Smooth muscle cell (in vitro differentiated cells): ENCODE measurements at regions not wholly inside any gene's neighbourhood (a gene's known extent, or its start where the extent isn't known, plus 50 kb on each side); places are given as distances from the start of the nearest gene placed in this dataset.

Source experiments
- DNase-seq: peaks from one replicate; lab custom pipeline; 2025; ENCODE audit not compliant: unreplicated experiment; lab: John Stamatoyannopoulos, UW
- H2AFZ ChIP-seq: fragments of 200-600 bp; sonication (generic); 2 replicates; pipeline ENCODE4 v1.6.0; 2016; ENCODE audit warnings: antibody characterized with exemption, low read depth, mild to moderate bottlenecking
- H3F3A ChIP-seq: fragments of 200-600 bp; sonication (generic); 2 replicates; pipeline ENCODE4 v1.6.0; 2017; ENCODE audit warnings: antibody characterized with exemption, low read depth
- H3K27ac ChIP-seq: fragments of 200-600 bp; sonication (generic); 2 replicates; pipeline ENCODE4 v1.5.1; 2016; ENCODE audit warnings: low read depth, mild to moderate bottlenecking
- H3K27me3 ChIP-seq: fragments of 200-600 bp; sonication (generic); 2 replicates; pipeline ENCODE4 v1.6.1; 2016; ENCODE audit warnings: low read depth, mild to moderate bottlenecking
- H3K36me3 ChIP-seq: fragments of 200-600 bp; sonication (generic); 2 replicates; pipeline ENCODE4 v1.5.1; 2016; ENCODE audit warnings: low read depth
- H3K4me1 ChIP-seq: fragments of 200-600 bp; sonication (generic); 2 replicates; pipeline ENCODE4 v1.5.1; 2016; ENCODE audit warnings: low read depth
- H3K4me2 ChIP-seq: fragments of 200-600 bp; sonication (generic); 2 replicates; pipeline ENCODE4 v1.6.0; 2016; ENCODE audit warnings: mild to moderate bottlenecking
- H3K4me3 ChIP-seq: fragments of 200-600 bp; sonication (generic); 2 replicates; pipeline ENCODE4 v1.5.1; 2016; ENCODE audit warnings: mild to moderate bottlenecking
- H3K79me2 ChIP-seq: fragments of 200-600 bp; sonication (generic); 2 replicates; pipeline ENCODE4 v1.6.0; 2016; ENCODE audit warnings: low read depth, mild to moderate bottlenecking
- H3K9ac ChIP-seq: fragments of 200-600 bp; sonication (generic); 2 replicates; pipeline ENCODE4 v1.6.0; 2016; ENCODE audit warnings: low read depth
- H3K9me3 ChIP-seq: fragments of 200-600 bp; sonication (generic); replicated peaks from 2 replicates; pipeline ENCODE4 v1.5.1; 2016; ENCODE audit warnings: low read depth
- H4K20me1 ChIP-seq: fragments of 200-600 bp; sonication (generic); 2 replicates; pipeline ENCODE4 v1.6.0; 2016; ENCODE audit warnings: low read depth
- WGBS: methylation state at CpG from one replicate; pipeline ENCODE4 v1.1.7; 2016; ENCODE audit warnings: low lambda C conversion rate; 5-methylcytosine and 5-hydroxymethylcytosine counted together
- TF ChIP-seq, protein P1 (sequence below): fragments of 200-600 bp; sonication (generic); IDR thresholded peaks from 2 replicates; pipeline ENCODE4 v1.5.1; 2017; ENCODE audit warnings: borderline replicate concordance, mild to moderate bottlenecking, antibody characterized with exemption; ENCODE audit not compliant: insufficient read depth, poor library complexity, severe bottlenecking

GRCh38 chr9:117783828-117784227, 79.6 kb downstream of the TLR4 start:
- H4K20me1 ChIP-seq, result no peaks in the 10 kb centered on the region
- TF ChIP-seq, protein P1, sequence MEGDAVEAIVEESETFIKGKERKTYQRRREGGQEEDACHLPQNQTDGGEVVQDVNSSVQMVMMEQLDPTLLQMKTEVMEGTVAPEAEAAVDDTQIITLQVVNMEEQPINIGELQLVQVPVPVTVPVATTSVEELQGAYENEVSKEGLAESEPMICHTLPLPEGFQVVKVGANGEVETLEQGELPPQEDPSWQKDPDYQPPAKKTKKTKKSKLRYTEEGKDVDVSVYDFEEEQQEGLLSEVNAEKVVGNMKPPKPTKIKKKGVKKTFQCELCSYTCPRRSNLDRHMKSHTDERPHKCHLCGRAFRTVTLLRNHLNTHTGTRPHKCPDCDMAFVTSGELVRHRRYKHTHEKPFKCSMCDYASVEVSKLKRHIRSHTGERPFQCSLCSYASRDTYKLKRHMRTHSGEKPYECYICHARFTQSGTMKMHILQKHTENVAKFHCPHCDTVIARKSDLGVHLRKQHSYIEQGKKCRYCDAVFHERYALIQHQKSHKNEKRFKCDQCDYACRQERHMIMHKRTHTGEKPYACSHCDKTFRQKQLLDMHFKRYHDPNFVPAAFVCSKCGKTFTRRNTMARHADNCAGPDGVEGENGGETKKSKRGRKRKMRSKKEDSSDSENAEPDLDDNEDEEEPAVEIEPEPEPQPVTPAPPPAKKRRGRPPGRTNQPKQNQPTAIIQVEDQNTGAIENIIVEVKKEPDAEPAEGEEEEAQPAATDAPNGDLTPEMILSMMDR, result no peak
- 96% methylated on average over 1 of the region's 1 CpG for WGBS
- H3K27ac ChIP-seq, result no peak overlapping the region
- H3K4me2 ChIP-seq, result no peak overlapping the region
- H3F3A ChIP-seq, result no peaks in the 10 kb centered on the region
- H3K9ac ChIP-seq, result no peak overlapping the region
- DNase-seq, result no peak
- no peak overlapping the region for H2AFZ ChIP-seq
- no peaks in the 10 kb centered on the region for H3K9me3 ChIP-seq
- no peak overlapping the region for H3K4me3 ChIP-seq
- H3K79me2 ChIP-seq, result no peaks in the 10 kb centered on the region
- H3K4me1 ChIP-seq, result peaks cover 16% of the 10 kb centered on the region
- no peaks in the 10 kb centered on the region for H3K36me3 ChIP-seq
- H3K27me3 ChIP-seq, result no peaks in the 10 kb centered on the region

DNA sequence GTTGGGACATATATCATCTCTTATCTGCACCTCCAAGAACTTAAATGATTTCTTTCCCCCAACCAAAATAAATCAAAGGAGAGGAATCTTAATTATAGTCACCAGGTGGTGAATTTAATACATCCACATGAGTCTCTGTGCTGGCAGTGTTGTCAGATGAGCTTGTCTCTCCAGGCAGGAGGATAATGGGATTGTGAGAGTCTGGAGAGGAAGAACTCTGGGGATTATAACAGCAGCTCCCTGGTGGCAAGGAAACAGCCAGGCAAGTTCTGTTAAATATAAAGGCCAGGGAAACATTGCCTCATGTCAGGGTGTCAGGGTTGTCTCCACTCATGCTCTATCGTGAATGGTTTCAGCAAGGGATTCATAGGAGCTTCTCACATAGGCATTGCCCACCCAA, 80.8 kb downstream of the TLR4 start:
- Histone ChIP-seq H3F3A (no peaks in the 10 kb centered on the region), H3K27me3 (no peaks in the 10 kb centered on the region), H4K20me1 (no peaks in the 10 kb centered on the region), H3K4me3 (no peak overlapping the region), H3K4me1 (peaks cover 10% of the 10 kb centered on the region), H2AFZ (no peak overlapping the region), H3K9me3 (no peaks in the 10 kb centered on the region), H3K79me2 (no peaks in the 10 kb centered on the region), H3K9ac (no peak overlapping the region), H3K27ac (no peak overlapping the region), H3K36me3 (no peaks in the 10 kb centered on the region), H3K4me2 (no peak overlapping the region)
- no peak for DNase-seq
- TF ChIP-seq, protein P1, result no peak
- 42% methylated on average over 1 of the region's 1 CpG for WGBS

DNA sequence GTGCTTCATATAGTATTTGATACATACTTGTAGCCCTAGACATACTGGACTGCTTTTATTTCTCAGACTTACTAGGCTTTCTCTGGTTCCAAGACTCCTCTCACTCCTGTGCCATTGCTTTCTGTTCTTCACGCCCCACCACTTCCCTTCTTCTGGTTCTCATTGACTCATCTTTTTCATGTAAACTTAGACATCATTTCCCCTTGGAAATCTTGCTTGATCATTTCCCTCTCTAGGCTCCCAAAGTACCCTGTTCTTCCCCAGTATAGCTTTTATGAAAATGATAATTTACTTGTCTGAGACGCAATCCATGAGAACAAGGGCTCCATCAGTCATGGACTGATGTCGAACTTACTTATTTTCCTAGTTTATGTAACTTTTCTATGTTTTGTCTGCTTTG, 83.5 kb downstream of the TLR4 start:
- H3K4me1 ChIP-seq, result peaks cover 9% of the 10 kb centered on the region
- H3K4me3 ChIP-seq, result no peak overlapping the region
- TF ChIP-seq, protein P1, result no peak
- H3K27ac ChIP-seq, result no peak overlapping the region
- no peak overlapping the region for H2AFZ ChIP-seq
- H3K27me3 ChIP-seq, result no peaks in the 10 kb centered on the region
- no peaks in the 10 kb centered on the region for H3F3A ChIP-seq
- H4K20me1 ChIP-seq, result no peaks in the 10 kb centered on the region
- 88% methylated on average over 3 of the region's 3 CpGs for WGBS
- no peaks in the 10 kb centered on the region for H3K79me2 ChIP-seq
- no peak overlapping the region for H3K9ac ChIP-seq
- no peak overlapping the region for H3K4me2 ChIP-seq
- no peaks in the 10 kb centered on the region for H3K9me3 ChIP-seq
- no peaks in the 10 kb centered on the region for H3K36me3 ChIP-seq
- DNase-seq, result no peak

DNA sequence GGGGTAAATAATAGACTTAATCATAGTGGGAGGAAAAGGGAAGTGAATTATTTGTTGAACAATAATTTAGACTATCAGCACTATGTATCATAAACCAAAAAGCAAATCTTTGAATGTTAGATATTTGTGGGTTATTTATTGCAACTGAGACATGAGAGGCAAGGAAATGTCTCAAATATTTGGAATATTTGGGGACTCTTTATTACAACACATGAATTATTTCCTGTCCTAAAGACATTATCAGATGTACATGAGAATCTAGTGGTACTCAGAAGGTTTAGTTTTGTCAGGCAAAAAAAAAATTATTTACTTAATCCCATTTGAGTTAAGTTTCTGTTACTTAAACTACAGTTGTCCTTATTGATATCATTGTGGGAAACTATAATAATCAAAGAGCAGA, 91.1 kb downstream of the TLR4 start:
- no peak overlapping the region for H3K4me3 ChIP-seq
- DNase-seq, result no peak

More for the DNA sequence above, 91.1 kb downstream of the TLR4 start:
- H3K79me2 ChIP-seq, result no peaks in the 10 kb centered on the region
- no peak overlapping the region for H3K27ac ChIP-seq
- H3K36me3 ChIP-seq, result no peaks in the 10 kb centered on the region
- H3K4me2 ChIP-seq, result no peak overlapping the region
- H3K9ac ChIP-seq, result no peak overlapping the region
- no peaks in the 10 kb centered on the region for H3K27me3 ChIP-seq
- no peak overlapping the region for H2AFZ ChIP-seq
- no peaks in the 10 kb centered on the region for H4K20me1 ChIP-seq
- H3K9me3 ChIP-seq, result no peaks in the 10 kb centered on the region
- H3F3A ChIP-seq, result no peaks in the 10 kb centered on the region
- H3K4me1 ChIP-seq, result no peaks in the 10 kb centered on the region
- TF ChIP-seq, protein P1, result no peak
